Keratinocyte (primary cell): ENCODE measurements at regions not wholly inside any gene's neighbourhood (a gene's known extent, or its start where the extent isn't known, plus 50 kb on each side); places are given as distances from the start of the nearest gene placed in this dataset.

Experiments used
- CTCF ChIP-seq, 3 experiments: IDR thresholded peaks in 1 of 3; conservative IDR thresholded peaks in 1 of 3; optimal IDR thresholded peaks in 1 of 3; 2 replicates in 2 of 3; 3 replicates in 1 of 3; pipeline versions ENCODE3 to v1.5.1; 2011; ENCODE audit warnings: low read length in 3 of 3, mild to moderate bottlenecking in 3 of 3, moderate library complexity in 2 of 3, control low read depth in 1 of 3, inconsistent platforms in 1 of 3; ENCODE audit not compliant: insufficient read depth in 2 of 3; ENCODE audit errors: extremely low read depth in 1 of 3
- EZH2 ChIP-seq: IDR thresholded peaks from one replicate; pipeline ENCODE4 v1.6.1; 2012; ENCODE audit warnings: inconsistent platforms, mild to moderate bottlenecking, low read length, moderate library complexity

GRCh38 chr22:49659281-49659923, 168.3 kb downstream of the BRD1 start:
- TF ChIP-seq CTCF (optimal IDR thresholded peaks at IDR 0.05 in 1 of 3, IDR thresholded peaks at IDR 0.05 in 1 of 3, conservative IDR thresholded peaks at IDR 0.05 in 1 of 3; ENCODE audit: extremely low read depth in 1 of 3, insufficient read depth in 2 of 3, low read length in 3 of 3) = no peak
- no peak for TF ChIP-seq EZH2
